Fibroblast of lung (primary cell): ENCODE measurements at regions not wholly inside any gene's neighbourhood (a gene's known extent, or its start where the extent isn't known, plus 50 kb on each side); places are given as distances from the start of the nearest gene placed in this dataset.

ENCODE experiments used
- CTCF ChIP-seq, 2 donors: IDR thresholded peaks in 1 of 2; conservative IDR thresholded peaks in 1 of 2; 1 replicate in 1 of 2; 2 replicates in 1 of 2; pipeline ENCODE4 v1.5.1; 2011 to 2012; ENCODE audit warnings: low read length in 2 of 2, control low read depth in 1 of 2, inconsistent platforms in 1 of 2, low read depth in 1 of 2, mild to moderate bottlenecking in 1 of 2
- EZH2 ChIP-seq: IDR thresholded peaks from 2 replicates; pipeline ENCODE4 v1.5.1; 2012; ENCODE audit warnings: low read length, control low read depth, mild to moderate bottlenecking; ENCODE audit errors: missing control alignments

GRCh38 chr22:47411006-47411405 is 648.6 kb downstream of the TBC1D22A start:
- TF ChIP-seq CTCF (conservative IDR thresholded peaks at IDR 0.05 in 1 of 2, IDR thresholded peaks at IDR 0.05 in 1 of 2; ENCODE audit: low read depth in 1 of 2, low read length in 2 of 2) (no peak), EZH2 (no peak)
